Rectal smooth muscle tissue (tissue), 1 donor: ENCODE measurements at regions not wholly inside any gene's neighbourhood (a gene's known extent, or its start where the extent isn't known, plus 50 kb on each side); places are given as distances from the start of the nearest gene placed in this dataset.

Experiments
- H3K27ac ChIP-seq: one replicate; pipeline ENCODE4 v1.7.0; 2013; ENCODE audit warnings: low read depth, low read length, inconsistent platforms
- H3K27me3 ChIP-seq: one replicate; pipeline ENCODE4 v1.7.0; 2013; ENCODE audit warnings: low read length; ENCODE audit not compliant: control insufficient read depth, insufficient read depth
- H3K36me3 ChIP-seq: one replicate; pipeline ENCODE4 v1.7.0; 2013; ENCODE audit warnings: low read length; ENCODE audit not compliant: control insufficient read depth, insufficient read depth
- H3K4me1 ChIP-seq: one replicate; pipeline ENCODE4 v1.7.0; 2013; ENCODE audit warnings: low read length; ENCODE audit not compliant: control insufficient read depth, insufficient read depth
- H3K4me3 ChIP-seq: one replicate; pipeline ENCODE4 v1.7.0; 2013; ENCODE audit warnings: low read length
- H3K9ac ChIP-seq: one replicate; pipeline ENCODE4 v1.7.0; 2013; ENCODE audit warnings: low read length

DNA sequence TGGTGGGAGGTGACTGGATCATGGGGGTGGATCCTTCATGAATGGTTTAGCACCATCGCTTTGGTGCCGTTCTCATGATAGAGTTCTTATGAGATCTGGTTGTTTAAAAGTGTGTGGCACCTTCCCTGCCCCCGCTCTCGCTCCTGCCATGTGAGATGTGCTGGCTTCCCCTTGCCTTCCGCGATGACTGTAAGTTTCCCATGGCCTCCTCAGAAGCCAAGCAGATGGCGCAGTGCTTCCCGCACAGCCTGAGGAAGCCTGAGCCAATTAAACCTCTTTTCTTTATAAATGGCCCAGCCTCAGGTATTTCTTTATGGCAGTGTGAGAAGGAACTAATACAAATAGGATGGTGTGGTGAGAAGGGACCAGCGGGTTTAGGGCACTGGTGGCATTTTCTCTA, 243.3 kb upstream of the CELF2 start:
- Histone ChIP-seq H3K4me1 (no peaks in the 10 kb centered on the region), H3K9ac (no peak overlapping the region), H3K4me3 (no peak overlapping the region), H3K27ac (no peak overlapping the region), H3K27me3 (no peaks in the 10 kb centered on the region), H3K36me3 (no peaks in the 10 kb centered on the region)

DNA sequence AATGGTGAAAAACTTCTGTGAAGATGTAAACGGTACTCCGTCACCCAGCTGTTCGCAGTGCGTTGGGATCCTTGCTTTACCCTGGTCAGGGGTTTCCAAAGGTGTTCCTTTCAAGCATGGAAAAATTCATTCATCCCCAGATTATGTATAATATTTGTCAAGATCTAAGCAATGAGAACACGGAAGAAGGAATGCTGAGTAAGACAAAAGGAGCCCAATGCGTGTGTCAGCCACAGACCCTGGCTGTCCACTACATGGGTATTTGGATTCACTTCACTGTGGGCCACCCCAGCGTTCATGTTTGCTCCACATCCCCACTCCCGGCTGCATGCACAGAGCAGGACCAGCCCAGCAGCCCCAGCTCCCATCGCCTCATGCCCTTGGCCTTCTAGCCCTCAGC, 241.3 kb upstream of the CELF2 start:
- Histone ChIP-seq H3K27me3 (no peaks in the 10 kb centered on the region), H3K36me3 (no peaks in the 10 kb centered on the region), H3K4me3 (no peak overlapping the region), H3K4me1 (no peaks in the 10 kb centered on the region), H3K9ac (no peak overlapping the region), H3K27ac (no peak overlapping the region)

DNA sequence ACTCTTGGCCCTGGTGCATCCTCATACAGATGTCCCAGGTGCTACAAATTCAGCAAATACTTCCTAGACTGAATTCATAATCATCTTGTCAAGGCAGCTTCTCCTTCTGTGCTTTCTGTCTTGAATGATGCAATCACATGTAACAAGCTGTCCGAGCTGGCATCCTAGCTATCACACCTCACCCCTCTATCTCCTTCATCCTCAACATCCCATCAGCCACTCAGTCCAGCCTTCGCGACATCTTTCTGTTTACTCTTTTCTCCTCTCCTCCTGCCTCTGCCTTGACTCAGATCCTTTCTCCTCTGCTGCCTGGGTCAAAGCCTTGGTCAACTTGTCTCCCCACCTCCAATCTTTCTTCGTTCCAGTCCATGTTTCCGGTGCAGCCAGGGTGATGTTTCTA, 240.4 kb upstream of the CELF2 start:
- Histone ChIP-seq H3K4me3 (no peak overlapping the region), H3K36me3 (no peaks in the 10 kb centered on the region), H3K4me1 (no peaks in the 10 kb centered on the region), H3K9ac (no peak overlapping the region), H3K27me3 (no peaks in the 10 kb centered on the region), H3K27ac (no peak overlapping the region)

DNA sequence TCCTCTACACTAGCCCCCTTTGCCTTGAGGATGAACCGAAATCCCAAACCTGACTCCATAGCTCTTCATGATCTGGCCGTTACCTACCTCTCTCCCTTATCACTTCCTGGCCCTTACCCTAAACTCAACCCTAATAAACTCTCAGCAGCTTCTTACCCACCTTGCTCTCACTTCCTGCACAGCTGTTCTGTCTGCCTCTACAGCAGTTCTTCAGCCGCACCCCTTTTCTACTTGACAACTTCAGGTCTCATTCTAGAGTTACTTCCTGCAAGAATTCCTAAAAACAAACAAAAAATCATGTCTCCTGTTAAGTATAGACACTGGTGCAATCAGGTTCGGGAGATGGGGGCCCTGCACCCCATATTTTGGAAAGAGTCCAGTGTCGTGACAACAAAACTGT, 239.9 kb upstream of the CELF2 start:
- H3K27me3 ChIP-seq = no peaks in the 10 kb centered on the region
- no peak overlapping the region for H3K4me3 ChIP-seq
- H3K9ac ChIP-seq = no peak overlapping the region
- no peak overlapping the region for H3K27ac ChIP-seq
- no peaks in the 10 kb centered on the region for H3K4me1 ChIP-seq
- H3K36me3 ChIP-seq = no peaks in the 10 kb centered on the region

DNA sequence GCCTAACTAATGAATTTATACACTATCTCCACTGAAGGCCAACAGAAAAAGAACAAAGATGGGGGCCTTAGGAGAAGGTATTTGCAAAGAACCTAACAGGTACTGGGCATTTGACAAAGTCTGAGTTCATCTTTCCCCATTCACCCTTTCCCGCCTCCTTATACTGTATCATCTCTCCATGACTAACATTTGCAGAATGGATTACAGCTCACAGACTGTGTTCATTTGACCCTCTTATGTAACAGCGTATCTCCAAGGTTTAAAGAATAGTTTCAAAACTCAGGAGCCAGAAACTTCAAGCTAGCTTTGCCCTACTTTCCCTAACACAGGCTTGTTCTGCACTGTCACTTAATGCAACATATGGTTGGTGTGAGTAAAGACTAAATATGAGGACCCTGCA, 238.7 kb upstream of the CELF2 start:
- Histone ChIP-seq H3K9ac (no peak overlapping the region), H3K27ac (no peak overlapping the region), H3K27me3 (no peaks in the 10 kb centered on the region), H3K36me3 (no peaks in the 10 kb centered on the region), H3K4me1 (no peaks in the 10 kb centered on the region), H3K4me3 (no peak overlapping the region)

DNA sequence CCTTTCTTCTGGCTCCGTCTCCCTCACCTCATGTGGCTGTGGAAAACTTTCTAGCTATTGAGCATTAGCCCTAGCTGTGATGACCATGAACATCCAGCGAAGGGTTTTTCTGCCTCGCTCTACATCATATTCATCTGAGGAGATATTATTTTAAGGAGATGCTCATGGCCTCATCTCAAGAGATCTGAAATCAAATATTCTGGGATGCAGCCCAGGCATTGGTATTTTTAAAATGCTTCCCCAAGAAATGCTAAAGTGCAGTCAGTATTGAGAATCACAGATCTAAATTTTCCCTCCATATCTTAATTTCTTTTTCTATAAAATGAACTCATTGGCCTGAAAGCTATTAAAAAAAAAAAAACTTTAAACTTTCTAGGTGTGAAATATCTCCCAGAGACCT, 238.2 kb upstream of the CELF2 start:
- Histone ChIP-seq H3K27ac (no peak overlapping the region), H3K27me3 (no peaks in the 10 kb centered on the region), H3K9ac (no peak overlapping the region), H3K4me3 (no peak overlapping the region), H3K36me3 (no peaks in the 10 kb centered on the region), H3K4me1 (no peaks in the 10 kb centered on the region)

DNA sequence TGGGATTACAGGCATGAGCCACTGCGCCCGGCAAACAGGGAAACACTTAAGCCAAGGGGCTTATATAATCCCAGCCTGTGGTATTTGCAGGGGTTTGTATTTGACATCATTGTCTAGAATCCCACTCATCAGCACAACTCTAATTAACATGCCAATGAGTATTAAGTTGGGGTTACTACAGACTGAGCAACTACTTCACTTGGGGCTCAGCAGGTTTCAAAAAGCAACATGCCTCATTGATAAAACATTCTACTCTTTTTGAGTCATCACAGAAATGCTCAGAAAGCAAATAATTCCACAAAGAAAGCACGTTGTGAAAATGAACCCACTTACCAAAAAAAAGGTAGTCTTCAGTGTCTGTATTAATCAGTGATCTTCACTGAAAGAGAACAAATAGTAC, 236.9 kb upstream of the CELF2 start:
- Histone ChIP-seq H3K36me3 (no peaks in the 10 kb centered on the region), H3K4me1 (no peaks in the 10 kb centered on the region), H3K27ac (no peak overlapping the region), H3K4me3 (no peak overlapping the region), H3K9ac (no peak overlapping the region), H3K27me3 (no peaks in the 10 kb centered on the region)

DNA sequence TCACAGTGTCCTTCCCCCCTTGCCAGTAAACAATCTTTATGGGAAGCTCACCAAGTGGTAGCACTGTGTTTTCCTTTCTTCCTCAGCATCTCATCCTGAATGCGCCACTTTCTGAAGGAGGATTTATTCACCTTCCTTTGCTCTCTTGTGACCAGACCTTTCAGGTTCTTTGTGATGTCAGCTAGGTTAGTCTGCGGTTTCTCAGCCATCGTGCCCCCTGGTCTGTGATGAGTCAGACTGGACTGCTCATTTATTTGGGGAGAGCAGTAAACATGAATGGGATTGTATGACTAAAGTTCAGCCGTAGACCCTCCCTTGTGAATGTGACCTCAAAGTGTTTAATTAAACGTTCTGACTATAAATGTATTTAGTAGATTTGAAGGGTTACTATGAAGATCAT, 235.1 kb upstream of the CELF2 start:
- Histone ChIP-seq H3K27me3 (no peaks in the 10 kb centered on the region), H3K27ac (no peak overlapping the region), H3K9ac (no peak overlapping the region), H3K4me3 (no peak overlapping the region), H3K4me1 (no peaks in the 10 kb centered on the region), H3K36me3 (no peaks in the 10 kb centered on the region)

DNA sequence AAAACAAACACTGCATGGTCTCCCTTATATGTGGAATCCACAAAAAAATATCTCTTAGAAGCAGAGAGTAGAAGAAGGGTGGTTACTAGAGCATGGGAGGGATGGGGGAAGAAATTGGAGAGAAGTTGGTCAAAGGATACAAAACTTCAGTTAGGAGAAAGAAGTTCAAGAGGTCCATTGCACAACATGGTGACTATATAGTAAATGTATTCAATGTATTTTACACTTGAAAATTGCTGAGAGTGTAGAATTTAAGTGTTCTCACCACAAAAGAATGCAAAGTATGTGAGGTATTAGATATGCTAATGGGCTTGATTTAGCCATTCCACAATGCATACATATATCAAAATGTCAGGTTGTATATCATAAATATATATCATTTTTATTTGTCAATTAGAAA, 232.0 kb upstream of the CELF2 start:
- Histone ChIP-seq H3K9ac (no peak overlapping the region), H3K36me3 (no peaks in the 10 kb centered on the region), H3K27me3 (no peaks in the 10 kb centered on the region), H3K4me3 (no peak overlapping the region), H3K27ac (no peak overlapping the region), H3K4me1 (no peaks in the 10 kb centered on the region)

DNA sequence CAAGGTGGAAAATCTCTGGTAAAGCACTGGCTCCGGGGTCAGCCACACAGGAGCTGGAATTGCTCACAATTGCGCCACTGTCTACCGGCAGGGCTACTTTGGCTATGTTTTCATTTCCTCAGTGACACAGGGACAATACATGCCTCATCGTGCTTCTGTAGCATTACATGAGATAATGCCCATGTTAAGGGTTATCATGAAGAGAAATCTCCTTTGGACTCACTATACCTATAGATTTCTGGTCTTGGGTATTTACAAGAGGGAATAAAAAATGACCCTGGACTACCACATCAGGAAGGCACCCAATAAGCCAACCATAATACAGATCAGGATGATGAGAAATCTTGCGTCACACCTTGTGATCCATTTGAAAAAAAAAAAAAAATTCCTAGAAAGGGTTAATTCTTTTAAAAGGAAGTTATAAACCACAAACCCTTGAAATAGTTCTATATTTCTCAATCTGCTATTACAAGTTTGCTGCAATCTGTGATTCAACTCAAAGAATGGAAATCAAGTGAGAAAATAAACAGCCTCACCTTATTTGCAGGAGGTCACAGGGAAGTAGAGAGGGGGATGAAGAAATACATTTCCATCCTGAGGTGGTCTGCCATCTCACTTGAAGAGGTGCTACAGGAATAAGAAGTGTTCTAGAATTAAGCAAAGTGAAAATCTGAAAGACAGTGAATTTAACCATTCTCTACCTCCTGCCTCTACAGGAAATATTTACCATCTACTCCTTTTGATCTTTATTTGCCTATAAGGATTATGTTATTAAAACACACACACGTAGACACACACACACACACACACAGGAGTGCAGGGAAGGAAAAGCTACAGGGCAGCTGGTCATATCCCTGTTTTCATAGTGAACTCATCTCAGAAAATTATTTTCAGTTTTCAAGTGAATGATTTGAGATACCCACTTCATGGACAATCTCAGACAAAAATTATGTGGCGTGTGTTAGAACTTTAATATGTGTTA, 231.3 kb upstream of the CELF2 start:
- no peak overlapping the region for H3K9ac ChIP-seq
- H3K27ac ChIP-seq = no peak overlapping the region
- no peaks in the 10 kb centered on the region for H3K36me3 ChIP-seq
- H3K4me3 ChIP-seq = no peak overlapping the region
- no peaks in the 10 kb centered on the region for H3K4me1 ChIP-seq
- no peaks in the 10 kb centered on the region for H3K27me3 ChIP-seq

DNA sequence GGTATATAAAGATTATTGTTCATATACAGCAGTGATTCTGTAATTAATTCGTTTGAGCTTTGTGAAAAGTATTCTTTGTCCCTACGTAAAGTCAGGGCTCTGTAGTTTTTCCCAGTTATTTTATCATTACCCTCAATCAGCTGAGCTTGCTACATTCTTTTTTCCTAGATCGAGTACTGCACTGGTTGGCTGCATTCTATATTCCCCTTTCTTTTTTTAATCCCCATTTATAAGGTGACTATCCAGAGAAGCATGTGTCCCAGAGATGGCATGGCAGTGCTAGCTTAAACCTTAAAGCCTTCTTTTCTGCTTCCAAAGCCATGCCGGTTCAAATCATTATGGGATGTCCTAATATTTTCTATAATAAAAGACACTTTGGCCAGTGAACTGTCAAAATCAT, 230.1 kb upstream of the CELF2 start:
- peaks cover 5% of the 10 kb centered on the region for H3K4me1 ChIP-seq
- no peak overlapping the region for H3K27ac ChIP-seq
- H3K9ac ChIP-seq = no peak overlapping the region
- no peak overlapping the region for H3K4me3 ChIP-seq
- no peaks in the 10 kb centered on the region for H3K27me3 ChIP-seq
- no peaks in the 10 kb centered on the region for H3K36me3 ChIP-seq

DNA sequence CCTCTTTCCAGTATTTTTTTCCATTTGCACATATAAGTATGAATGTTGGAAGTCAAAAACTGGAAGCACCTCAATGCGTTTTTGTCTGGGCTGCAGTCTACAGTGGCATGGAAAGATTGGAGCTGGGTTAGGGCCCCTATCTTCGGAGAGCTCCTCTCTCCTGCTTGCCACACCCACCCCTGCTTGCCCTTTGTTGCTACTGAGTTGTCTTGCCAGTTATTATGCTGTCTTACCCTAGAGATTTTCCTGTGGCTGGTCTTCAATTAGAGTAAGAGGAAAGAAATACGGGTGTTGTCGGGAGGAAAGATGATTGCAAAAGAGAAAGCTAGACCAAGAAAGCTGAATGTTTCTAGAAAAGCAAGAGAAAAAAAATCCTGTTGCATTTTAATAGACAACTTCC, 228.9 kb upstream of the CELF2 start:
- Histone ChIP-seq H3K27ac (no peak overlapping the region), H3K27me3 (no peaks in the 10 kb centered on the region), H3K36me3 (no peaks in the 10 kb centered on the region), H3K4me1 (peaks cover 9% of the 10 kb centered on the region), H3K4me3 (no peak overlapping the region), H3K9ac (no peak overlapping the region)

DNA sequence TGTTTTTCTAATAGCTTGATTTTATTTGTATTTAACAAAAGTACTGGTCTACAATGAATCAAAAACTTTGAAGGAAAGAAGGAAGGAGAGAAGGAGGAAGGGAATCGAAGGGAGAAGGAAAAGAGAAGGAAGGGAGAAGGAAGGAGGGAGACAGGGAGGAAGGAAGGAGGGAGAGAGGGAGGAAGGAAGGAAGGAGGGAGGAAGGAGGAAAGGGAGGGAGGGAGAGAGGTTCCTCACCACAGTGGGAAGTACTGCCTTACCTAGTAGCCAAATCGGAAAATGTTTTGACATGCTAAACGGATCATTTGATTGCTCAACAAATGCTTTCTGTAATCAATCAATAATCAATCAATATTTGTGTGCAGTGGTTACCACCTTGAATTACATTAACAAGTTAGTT, 225.8 kb upstream of the CELF2 start:
- Histone ChIP-seq H3K4me1 (peaks cover 15% of the 10 kb centered on the region), H3K27me3 (no peaks in the 10 kb centered on the region), H3K9ac (no peak overlapping the region), H3K27ac (no peak overlapping the region), H3K4me3 (no peak overlapping the region), H3K36me3 (no peaks in the 10 kb centered on the region)
